ENCODE measurements at regions not wholly inside any gene's neighbourhood (a gene's known extent, or its start where the extent isn't known, plus 50 kb on each side); places are given as distances from the start of the nearest gene placed in this dataset.

GRCh38 chr2:224209555-224210285, 170.6 kb upstream of the SERPINE2 start:
- Histone ChIP-seq H3K79me2 (ENCODE audit: control insufficient read depth, insufficient read depth, low read length) (no peaks in the 10 kb centered on the region), H3K9ac (ENCODE audit: control insufficient read depth, extremely low read depth, insufficient read depth, low read length) (no peak overlapping the region), H2AFZ (ENCODE audit: control insufficient read depth, low read length) (no peak overlapping the region), H3K4me2 (ENCODE audit: control insufficient read depth, extremely low read depth, insufficient read depth, low read depth, low read length) (no peak overlapping the region), H3K27ac (ENCODE audit: control insufficient read depth, insufficient read depth, low read length) (no peak overlapping the region), H3K9me1 (ENCODE audit: control insufficient read depth, extremely low read depth, insufficient read depth, low read length) (no peaks in the 10 kb centered on the region), H3K27me3 (ENCODE audit: control insufficient read depth, extremely low read depth, insufficient read depth, low read length) (no peaks in the 10 kb centered on the region), H3K4me1 (ENCODE audit: control insufficient read depth, extremely low read depth, insufficient read depth, low read length) (no peaks in the 10 kb centered on the region), H3K4me3 (ENCODE audit: control insufficient read depth in 2 of 3, extremely low read depth in 1 of 3, insufficient read depth in 2 of 3, low read depth in 1 of 3, low read length in 3 of 3) (no peak overlapping the region), H3K36me3 (ENCODE audit: control insufficient read depth in 2 of 2, extremely low read depth in 1 of 2, insufficient read depth in 2 of 2, low read length in 2 of 2) (no peaks in the 10 kb centered on the region), H4K20me1 (ENCODE audit: control insufficient read depth, extremely low read depth, insufficient read depth, low read length) (no peaks in the 10 kb centered on the region), H3K9me3 (ENCODE audit: control insufficient read depth, low read depth, low read length) (no peaks in the 10 kb centered on the region)
- dilution Hi-C loops (cut with MboI; ENCODE audit: extremely low pct_ligation_motif_present, low sequenced_read_pairs) = no loop called here
- TF ChIP-seq EZH2 (IDR thresholded peaks at IDR 0.05; ENCODE audit: low read length) = no peak
- no peak for TF ChIP-seq CTCF (optimal IDR thresholded peaks at IDR 0.05 in 1 of 3, IDR thresholded peaks at IDR 0.05 in 1 of 3, conservative IDR thresholded peaks at IDR 0.05 in 1 of 3; ENCODE audit: extremely low read depth in 1 of 3, insufficient read depth in 2 of 3, low read length in 3 of 3)
- FAIRE-seq (no peak), DNase-seq (ENCODE audit: low read depth, low spot score) (no peak)

- H2AFZ ChIP-seq (ENCODE audit: control insufficient read depth, low read length) = no peak overlapping the region
- H3K9ac ChIP-seq (ENCODE audit: control insufficient read depth, extremely low read depth, insufficient read depth, low read length) = no peak overlapping the region
- no peaks in the 10 kb centered on the region for H3K9me3 ChIP-seq (ENCODE audit: control insufficient read depth, low read depth, low read length)
- DNase-seq (ENCODE audit: low read depth, low spot score) = no peak
- no peaks in the 10 kb centered on the region for H3K4me1 ChIP-seq (ENCODE audit: control insufficient read depth, extremely low read depth, insufficient read depth, low read length)
- H3K9me1 ChIP-seq (ENCODE audit: control insufficient read depth, extremely low read depth, insufficient read depth, low read length) = no peaks in the 10 kb centered on the region
- FAIRE-seq = no peak
- H4K20me1 ChIP-seq (ENCODE audit: control insufficient read depth, extremely low read depth, insufficient read depth, low read length) = no peaks in the 10 kb centered on the region
- H3K4me2 ChIP-seq (ENCODE audit: control insufficient read depth, extremely low read depth, insufficient read depth, low read depth, low read length) = no peak overlapping the region
- no peak overlapping the region for H3K27ac ChIP-seq (ENCODE audit: control insufficient read depth, insufficient read depth, low read length)
- no peaks in the 10 kb centered on the region for H3K36me3 ChIP-seq (ENCODE audit: control insufficient read depth in 2 of 2, extremely low read depth in 1 of 2, insufficient read depth in 2 of 2, low read length in 2 of 2)
- dilution Hi-C loops (cut with MboI; ENCODE audit: extremely low pct_ligation_motif_present, low sequenced_read_pairs) = no loop called here
- H3K4me3 ChIP-seq (ENCODE audit: control insufficient read depth in 2 of 3, extremely low read depth in 1 of 3, insufficient read depth in 2 of 3, low read depth in 1 of 3, low read length in 3 of 3) = no peak overlapping the region
- TF ChIP-seq CTCF (optimal IDR thresholded peaks at IDR 0.05 in 1 of 3, IDR thresholded peaks at IDR 0.05 in 1 of 3, conservative IDR thresholded peaks at IDR 0.05 in 1 of 3; ENCODE audit: extremely low read depth in 1 of 3, insufficient read depth in 2 of 3, low read length in 3 of 3) = no peak
- no peak for TF ChIP-seq EZH2 (IDR thresholded peaks at IDR 0.05; ENCODE audit: low read length)
- no peaks in the 10 kb centered on the region for H3K79me2 ChIP-seq (ENCODE audit: control insufficient read depth, insufficient read depth, low read length)
- H3K27me3 ChIP-seq (ENCODE audit: control insufficient read depth, extremely low read depth, insufficient read depth, low read length) = no peaks in the 10 kb centered on the region
Measured at GRCh38 chr2:224208443-224208842, 169.4 kb upstream of the SERPINE2 start.
